Pancreas (tissue), 10 donors: ENCODE measurements at regions not wholly inside any gene's neighbourhood (a gene's known extent, or its start where the extent isn't known, plus 50 kb on each side); places are given as distances from the start of the nearest gene placed in this dataset.

Experiments
- ATAC-seq, 4 donors: fragments of 200-7000 bp; cut with Tn5 transposase; one replicate each; pipeline versions ENCODE4 v1.8.0 to v1.9.1; 2020; ENCODE audit warnings: mild to moderate bottlenecking in 4 of 4, moderate library complexity in 4 of 4
- DNase-seq, 6 donors: peaks; one replicate each; pipeline ENCODE4 v3.0.0-alpha.2; 2020
- FAIRE-seq: peaks from 2 replicates; lab custom pipeline; 2012; peaks lifted over from hg19 to GRCh38; lab: Jason Lieb, UNC
- H3K27ac ChIP-seq, 4 donors: fragments of 200-600 bp; sonication (generic); 1 replicate in 3 of 4; 2 replicates in 1 of 4; pipeline versions ENCODE4 v1.5.0 to v1.8.0; 2020
- H3K27me3 ChIP-seq, 4 donors: fragments of 200-600 bp; one replicate each; pipeline ENCODE4 v1.8.0; 2021
- H3K36me3 ChIP-seq, 3 donors: fragments of 200-600 bp; sonication (generic) in 1 of 3; one replicate each; pipeline versions ENCODE4 v1.5.0 to v1.8.0; 2020 to 2021
- H3K4me1 ChIP-seq, 3 donors: fragments of 200-600 bp; one replicate each; pipeline ENCODE4 v1.8.0; 2021
- H3K4me3 ChIP-seq, 4 donors: fragments of 200-600 bp; sonication (generic) in 2 of 4; one replicate each; pipeline versions ENCODE4 v1.5.0 to v1.8.0; 2020 to 2021
- H3K9me3 ChIP-seq, 4 donors: fragments of 200-600 bp; one replicate each; pipeline ENCODE4 v1.8.0; 2021
- CTCF ChIP-seq, 4 donors: fragments of 200-600 bp; sonication (generic) in 3 of 4; IDR thresholded peaks; one replicate each; pipeline versions ENCODE4 v1.5.0 to v1.8.0; 2021; ENCODE audit warnings: antibody characterized with exemption in 4 of 4
- WGBS, 2 donors: extraction: QIAGEN DNeasy Blood & Tissue Kit; methylation state at CpG; one replicate each; pipeline ENCODE4 v1.1.7; 2013; 5-methylcytosine and 5-hydroxymethylcytosine counted together
- intact Hi-C, 3 donors: fragments of 100-400 bp; cut with DNase I; formaldehyde crosslinking; loops; one replicate each; pipeline versions ENCODE4 v1.11.1 to v1.14.2; 2022
- donor health status: healthy with polysubstance abuse.
- donor health status: DM: no; HTN: no; CAD: no; lungs with moderate emphysema.
- donor health status: DM: no; HTN: no; CAD: no.
- donor health status: control.
- donor health status: control.
- donor health status: Bipolar disorder and iron deficiency.
- donor health status: DM: yes; HTN: yes; CAD: no.
- donor health status: DM: no; HTN: no; CAD: no.
- donor health status: DM: no; HTN: no; CAD: no.
- donor health status: DM: yes; HTN: yes; CAD: no.

GRCh38 chr5:39631958-39632357 is 207.2 kb upstream of the DAB2 start:
- no peak for FAIRE-seq
- no peak for ATAC-seq
- WGBS, 2 donors: 73 to 78% methylated on average over 1 of the region's 1 CpG

GRCh38 chr5:39629946-39630345 is 205.2 kb upstream of the DAB2 start:
- 85 to 86% methylated on average over 5 of the region's 5 CpGs for WGBS, 2 donors
- TF ChIP-seq CTCF (IDR thresholded peaks at IDR 0.05): no peak
- Histone ChIP-seq H3K4me3 (no peak overlapping the region), H3K36me3 (no peaks in the 10 kb centered on the region), H3K9me3 (no peaks in the 10 kb centered on the region), H3K27ac (no peak overlapping the region), H3K27me3 (no peaks in the 10 kb centered on the region), H3K4me1 (peaks cover 0 to 8% (median 5%) of the 10 kb centered on the region in 3 donors)
- no peak for DNase-seq
- no peak for ATAC-seq
- no peak for FAIRE-seq
- intact Hi-C loops: no loop called here

More at GRCh38 chr5:39631958-39632357, 207.2 kb upstream of the DAB2 start:
- DNase-seq: no peak
- TF ChIP-seq CTCF (IDR thresholded peaks at IDR 0.05): no peak
- no peaks in the 10 kb centered on the region for H3K9me3 ChIP-seq
- intact Hi-C loops: no loop called here
- H3K36me3 ChIP-seq: no peaks in the 10 kb centered on the region
- no peaks in the 10 kb centered on the region for H3K27me3 ChIP-seq
- no peak overlapping the region for H3K4me3 ChIP-seq
- H3K4me1 ChIP-seq: no peaks in the 10 kb centered on the region
- H3K27ac ChIP-seq: no peak overlapping the region

- no peaks in the 10 kb centered on the region for H3K27me3 ChIP-seq
- H3K36me3 ChIP-seq: no peaks in the 10 kb centered on the region
- H3K27ac ChIP-seq: no peak overlapping the region
- intact Hi-C loops: no loop called here
- 89 to 94% methylated on average over 2 of the region's 2 CpGs for WGBS, 2 donors
- peaks cover 0 to 17% (median 7%) of the 10 kb centered on the region in 3 donors for H3K4me1 ChIP-seq
- FAIRE-seq (no peak), ATAC-seq (no peak), DNase-seq (no peak)
- H3K9me3 ChIP-seq: no peaks in the 10 kb centered on the region
- no peak overlapping the region for H3K4me3 ChIP-seq
- TF ChIP-seq CTCF (IDR thresholded peaks at IDR 0.05): no peak
Measured at GRCh38 chr5:39628348-39628747, 203.6 kb upstream of the DAB2 start.

- intact Hi-C loops: no loop called here
- Histone ChIP-seq H3K9me3 (no peaks in the 10 kb centered on the region), H3K27ac (peak overlapping the region in 3 of 4 donors; percentile 25 to 80 (median 64)), H3K27me3 (no peaks in the 10 kb centered on the region), H3K36me3 (no peaks in the 10 kb centered on the region), H3K4me1 (peaks cover 0 to 17% (median 7%) of the 10 kb centered on the region in 3 donors), H3K4me3 (no peak overlapping the region)
- peak; percentile 66 for FAIRE-seq
- TF ChIP-seq CTCF (IDR thresholded peaks at IDR 0.05): no peak
- DNase-seq: no peak
- peak; percentile 84 to 95 (median 88) for ATAC-seq
- WGBS, 2 donors: 2 to 5% methylated on average over 2 of the region's 2 CpGs
Measured at GRCh38 chr5:39624890-39625289, 200.1 kb upstream of the DAB2 start.

GRCh38 chr5:39624268-39624886 is 199.6 kb upstream of the DAB2 start:
- Histone ChIP-seq H3K4me3 (no peak overlapping the region), H3K4me1 (peaks cover 0 to 17% (median 7%) of the 10 kb centered on the region in 3 donors), H3K9me3 (no peaks in the 10 kb centered on the region), H3K27ac (peak overlapping the region in 3 of 4 donors; percentile 25 to 80 (median 64)), H3K36me3 (no peaks in the 10 kb centered on the region), H3K27me3 (no peaks in the 10 kb centered on the region)
- FAIRE-seq: no peak
- intact Hi-C loops: no loop called here
- ATAC-seq: peak; percentile 92 to 98 (median 96)
- DNase-seq: peak in 4 of 6 donors; percentile 36 to 60 (median 54)
- no peak for TF ChIP-seq CTCF (IDR thresholded peaks at IDR 0.05)
- WGBS, 2 donors: 12 to 14% methylated on average over 1 of the region's 1 CpG
